CD4-positive, alpha-beta T cell treated with Interleukin-1 beta for 1 hour (primary cell): ENCODE measurements at regions not wholly inside any gene's neighbourhood (a gene's known extent, or its start where the extent isn't known, plus 50 kb on each side); places are given as distances from the start of the nearest gene placed in this dataset.
"Not testable (repeated sequence)": the region's sequence is repeated elsewhere in the genome, so short reads cannot be mapped to it uniquely, and the experiment has no call there.

Experiments
- DNase-seq, 2 donors: peaks; one replicate each; pipeline ENCODE4 v3.0.0-alpha.2; 2020 to 2022

- DNase-seq, result no peak
These were observed 70.8 kb upstream of the HMGXB4 start for GRCh38 chr22:35186492-35186891.

GRCh38 chr22:35188930-35189329 is 68.4 kb upstream of the HMGXB4 start:
- DNase-seq, result not testable (repeated sequence)

- no peak for DNase-seq
These were observed 67.7 kb upstream of the HMGXB4 start for GRCh38 chr22:35189559-35189958.

- no peak for DNase-seq
These were observed 65.9 kb upstream of the HMGXB4 start for GRCh38 chr22:35191412-35191811.

- DNase-seq, result no peak
These were observed 65.0 kb upstream of the HMGXB4 start for GRCh38 chr22:35192129-35192918.

- DNase-seq, result no peak
These were observed 62.1 kb upstream of the HMGXB4 start for GRCh38 chr22:35195226-35195625.

- no peak for DNase-seq
These were observed 61.5 kb upstream of the HMGXB4 start for GRCh38 chr22:35195821-35196220.

GRCh38 chr22:35197071-35197470 is 60.2 kb upstream of the HMGXB4 start:
- no peak for DNase-seq

- DNase-seq, result no peak
These were observed 59.4 kb upstream of the HMGXB4 start for GRCh38 chr22:35197886-35198285.

GRCh38 chr22:35198738-35199137 is 58.6 kb upstream of the HMGXB4 start:
- no peak for DNase-seq

- no peak for DNase-seq
These were observed 54.9 kb upstream of the HMGXB4 start for GRCh38 chr22:35202376-35202775.

GRCh38 chr22:35203583-35203982 is 53.7 kb upstream of the HMGXB4 start:
- DNase-seq, result no peak

GRCh38 chr22:35204807-35205775 is 52.2 kb upstream of the HMGXB4 start:
- no peak for DNase-seq

GRCh38 chr22:35205961-35206360 is 51.3 kb upstream of the HMGXB4 start:
- no peak for DNase-seq

GRCh38 chr22:35206889-35207288 is 50.4 kb upstream of the HMGXB4 start:
- no peak for DNase-seq
